ENCODE measurements at regions not wholly inside any gene's neighbourhood (a gene's known extent, or its start where the extent isn't known, plus 50 kb on each side); places are given as distances from the start of the nearest gene placed in this dataset.

- no peak for DNase-seq
Observed at GRCh38 chr16:72256398-72257066, 84.6 kb upstream of the PMFBP1 start.

GRCh38 chr16:72255786-72256185 lies 83.8 kb upstream of the PMFBP1 start:
- DNase-seq, result no peak

GRCh38 chr16:72247821-72248253 lies 75.9 kb upstream of the PMFBP1 start:
- DNase-seq, result no peak

GRCh38 chr16:72246423-72246822 lies 74.5 kb upstream of the PMFBP1 start:
- no peak for DNase-seq

GRCh38 chr16:72244853-72245252 lies 72.9 kb upstream of the PMFBP1 start:
- DNase-seq, result no peak

- no peak for DNase-seq
Observed at GRCh38 chr16:72243621-72244020, 71.7 kb upstream of the PMFBP1 start.

GRCh38 chr16:72242757-72243156 lies 70.8 kb upstream of the PMFBP1 start:
- DNase-seq, result no peak

GRCh38 chr16:72241930-72242329 lies 70.0 kb upstream of the PMFBP1 start:
- peak; percentile 31 for DNase-seq

- no peak for DNase-seq
Observed at GRCh38 chr16:72241008-72241407, 69.1 kb upstream of the PMFBP1 start.

- DNase-seq, result no peak
Observed at GRCh38 chr16:72240466-72240865, 68.5 kb upstream of the PMFBP1 start.

GRCh38 chr16:72236866-72237265 lies 64.9 kb upstream of the PMFBP1 start:
- DNase-seq, result no peak

- DNase-seq, result no peak
Observed at GRCh38 chr16:72234387-72234786, 62.4 kb upstream of the PMFBP1 start.

GRCh38 chr16:72228014-72228413 lies 56.1 kb upstream of the PMFBP1 start:
- DNase-seq, result no peak

GRCh38 chr16:72226136-72226535 lies 54.2 kb upstream of the PMFBP1 start:
- no peak for DNase-seq

GRCh38 chr16:72224260-72224768 lies 52.4 kb upstream of the PMFBP1 start:
- no peak for DNase-seq

GRCh38 chr16:72222503-72222902 lies 50.5 kb upstream of the PMFBP1 start:
- no peak for DNase-seq

All from hematopoietic multipotent progenitor cell treated with erythropoietin and hydrocortisone succinate and interleukin-3 and kit ligand, for 8 days (in vitro differentiated cells).